PC-9 (cell line): ENCODE measurements at regions not wholly inside any gene's neighbourhood (a gene's known extent, or its start where the extent isn't known, plus 50 kb on each side); places are given as distances from the start of the nearest gene placed in this dataset.

ENCODE experiments used
- BruUV-seq: library from RNA; stranded (reverse); fragments of 400-500 nt; replicated peaks from 2 replicates; lab custom pipeline; 2021; lab: Mats Ljungman, UMichigan
- CTCF ChIA-PET: fragments of 300-600 bp; sonication (Branson Sonifier 250); formaldehyde crosslinking; loops from one replicate; lab custom pipeline; 2022; ENCODE audit warnings: antibody characterized with exemption; lab: Charles Lee
- POLR2A ChIA-PET: fragments of 300-600 bp; sonication (Branson Sonifier 250); formaldehyde crosslinking; loops from one replicate; lab custom pipeline; 2022; ENCODE audit warnings: antibody characterized with exemption; ENCODE audit not compliant: unreplicated experiment; lab: Charles Lee
- DNase-seq, 2 experiments: peaks; one replicate each; pipeline versions ENCODE4 v3.0.0 to v3.0.0-alpha.2; 2015 to 2022; ENCODE audit warnings: mixed read lengths in 1 of 2
- H2AFZ ChIP-seq: fragments of 200-600 bp; sonication (generic); 2 replicates; pipeline ENCODE4 v1.8.1; 2017; ENCODE audit warnings: antibody characterized with exemption
- H3F3A ChIP-seq: fragments of 200-600 bp; sonication (generic); 2 replicates; pipeline ENCODE4 v1.8.1; 2017; ENCODE audit warnings: antibody characterized with exemption, mild to moderate bottlenecking, low read depth; ENCODE audit not compliant: insufficient read depth
- H3K27ac ChIP-seq: fragments of 200-600 bp; sonication (generic); 2 replicates; pipeline ENCODE4 v1.6.1; 2016; ENCODE audit warnings: mixed run types
- H3K27me3 ChIP-seq: fragments of 200-600 bp; sonication (generic); 2 replicates; pipeline ENCODE4 v1.6.1; 2016; ENCODE audit warnings: low read depth, mixed run types; ENCODE audit not compliant: insufficient read depth
- H3K36me3 ChIP-seq: fragments of 200-600 bp; sonication (generic); 2 replicates; pipeline ENCODE4 v1.6.1; 2016; ENCODE audit warnings: low read depth, mixed run types
- H3K4me1 ChIP-seq: fragments of 200-600 bp; sonication (generic); replicated peaks from 2 replicates; pipeline ENCODE4 v1.6.1; 2016; ENCODE audit warnings: mixed run types; ENCODE audit not compliant: insufficient read depth
- H3K4me2 ChIP-seq: fragments of 200-600 bp; sonication (generic); 2 replicates; pipeline ENCODE4 v1.6.1; 2017; ENCODE audit warnings: mixed run types
- H3K4me3 ChIP-seq: fragments of 200-600 bp; sonication (generic); 2 replicates; pipeline ENCODE4 v1.6.1; 2016; ENCODE audit warnings: mixed run types
- H3K79me2 ChIP-seq: fragments of 200-600 bp; sonication (generic); 2 replicates; pipeline ENCODE4 v1.6.1; 2017; ENCODE audit warnings: low read depth, mixed run types
- H3K9me2 ChIP-seq: fragments of 200-600 bp; sonication (generic); 2 replicates; pipeline ENCODE4 v1.8.1; 2017; ENCODE audit warnings: mild to moderate bottlenecking; ENCODE audit not compliant: insufficient read depth
- H3K9me3 ChIP-seq: fragments of 200-600 bp; sonication (generic); 2 replicates; pipeline ENCODE4 v1.8.1; 2016; ENCODE audit warnings: low read depth; ENCODE audit not compliant: insufficient read depth
- H4K20me1 ChIP-seq: fragments of 200-600 bp; sonication (generic); 2 replicates; pipeline ENCODE4 v1.8.1; 2017; ENCODE audit not compliant: insufficient read depth
- EZH2 ChIP-seq: fragments of 200-600 bp; sonication (generic); IDR thresholded peaks from 2 replicates; pipeline ENCODE4 v1.8.0; 2017; ENCODE audit warnings: antibody characterized with exemption, low read depth
- intact Hi-C: fragments of 100-400 bp; cut with micrococcal nuclease; formaldehyde crosslinking; loops from one replicate; pipeline ENCODE4 v1.10.0; 2022; ENCODE audit not compliant: unreplicated experiment
- TF ChIP-seq, protein P1 (sequence below): fragments of 200-600 bp; sonication (generic); conservative IDR thresholded peaks from 2 replicates; pipeline ENCODE4 v1.6.1; 2017; ENCODE audit warnings: mixed run types, antibody characterized with exemption, mild to moderate bottlenecking, moderate library complexity

DNA sequence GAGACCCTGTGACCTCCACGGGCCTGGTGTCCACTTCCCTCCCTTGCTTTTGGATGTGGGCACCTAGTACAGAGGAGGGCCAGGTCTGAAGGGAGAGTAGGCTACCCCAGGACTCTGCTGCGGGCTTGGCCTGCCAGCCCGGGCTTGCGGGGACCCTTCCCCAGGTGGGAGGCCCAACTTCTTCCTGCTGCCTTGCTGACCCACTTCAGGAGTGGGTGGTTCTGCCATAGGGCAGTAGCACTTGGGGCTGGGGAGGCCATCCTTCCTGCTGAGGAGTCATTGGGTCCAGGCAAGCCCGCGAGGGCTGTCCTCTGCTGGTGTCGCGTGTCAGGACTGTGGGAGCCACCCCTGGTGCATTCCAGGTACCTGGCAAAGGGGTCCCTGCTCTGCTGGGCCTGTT is 1250.0 kb downstream of the BRD1 start:
- no TSS peak for BruUV-seq
- Histone ChIP-seq H3K4me2 (no peak overlapping the region), H4K20me1 (no peaks in the 10 kb centered on the region), H3K27ac (no peak overlapping the region), H3K9me2 (no peaks in the 10 kb centered on the region), H3F3A (no peaks in the 10 kb centered on the region), H2AFZ (no peak overlapping the region), H3K79me2 (no peaks in the 10 kb centered on the region), H3K27me3 (peaks cover 56% of the 10 kb centered on the region), H3K4me1 (no peaks in the 10 kb centered on the region), H3K36me3 (no peaks in the 10 kb centered on the region), H3K4me3 (no peak overlapping the region), H3K9me3 (no peaks in the 10 kb centered on the region)
- POLR2A ChIA-PET, result no interaction called here
- CTCF ChIA-PET, result no interaction called here
- no peak for TF ChIP-seq EZH2
- TF ChIP-seq, protein P1, sequence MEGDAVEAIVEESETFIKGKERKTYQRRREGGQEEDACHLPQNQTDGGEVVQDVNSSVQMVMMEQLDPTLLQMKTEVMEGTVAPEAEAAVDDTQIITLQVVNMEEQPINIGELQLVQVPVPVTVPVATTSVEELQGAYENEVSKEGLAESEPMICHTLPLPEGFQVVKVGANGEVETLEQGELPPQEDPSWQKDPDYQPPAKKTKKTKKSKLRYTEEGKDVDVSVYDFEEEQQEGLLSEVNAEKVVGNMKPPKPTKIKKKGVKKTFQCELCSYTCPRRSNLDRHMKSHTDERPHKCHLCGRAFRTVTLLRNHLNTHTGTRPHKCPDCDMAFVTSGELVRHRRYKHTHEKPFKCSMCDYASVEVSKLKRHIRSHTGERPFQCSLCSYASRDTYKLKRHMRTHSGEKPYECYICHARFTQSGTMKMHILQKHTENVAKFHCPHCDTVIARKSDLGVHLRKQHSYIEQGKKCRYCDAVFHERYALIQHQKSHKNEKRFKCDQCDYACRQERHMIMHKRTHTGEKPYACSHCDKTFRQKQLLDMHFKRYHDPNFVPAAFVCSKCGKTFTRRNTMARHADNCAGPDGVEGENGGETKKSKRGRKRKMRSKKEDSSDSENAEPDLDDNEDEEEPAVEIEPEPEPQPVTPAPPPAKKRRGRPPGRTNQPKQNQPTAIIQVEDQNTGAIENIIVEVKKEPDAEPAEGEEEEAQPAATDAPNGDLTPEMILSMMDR, result no peak
- intact Hi-C loops, result no loop called here
- DNase-seq, result no peak

GRCh38 chr22:48577014-48577690 is 1250.5 kb downstream of the BRD1 start:
- POLR2A ChIA-PET, result no interaction called here
- TF ChIP-seq, protein P1, result no peak
- TF ChIP-seq EZH2, result no peak
- H3K9me2 ChIP-seq, result no peaks in the 10 kb centered on the region
- H3K79me2 ChIP-seq, result no peaks in the 10 kb centered on the region
- no peaks in the 10 kb centered on the region for H3K4me1 ChIP-seq
- H3F3A ChIP-seq, result no peaks in the 10 kb centered on the region
- no TSS peak for BruUV-seq
- no peak for DNase-seq
- intact Hi-C loops, result no loop called here
- H3K4me2 ChIP-seq, result no peak overlapping the region
- no peaks in the 10 kb centered on the region for H3K9me3 ChIP-seq
- no peak overlapping the region for H2AFZ ChIP-seq
- no peaks in the 10 kb centered on the region for H4K20me1 ChIP-seq
- no peak overlapping the region for H3K27ac ChIP-seq
- peaks cover 55% of the 10 kb centered on the region for H3K27me3 ChIP-seq
- CTCF ChIA-PET, result no interaction called here
- H3K4me3 ChIP-seq, result no peak overlapping the region
- H3K36me3 ChIP-seq, result no peaks in the 10 kb centered on the region

GRCh38 chr22:48576333-48577013 is 1251.2 kb downstream of the BRD1 start:
- H2AFZ ChIP-seq, result no peak overlapping the region
- H3K9me2 ChIP-seq, result no peaks in the 10 kb centered on the region
- ChIA-PET CTCF (no interaction called here), POLR2A (no interaction called here)
- no TSS peak for BruUV-seq
- no peaks in the 10 kb centered on the region for H3F3A ChIP-seq
- H3K4me2 ChIP-seq, result no peak overlapping the region
- intact Hi-C loops, result no loop called here
- TF ChIP-seq EZH2, result no peak
- TF ChIP-seq, protein P1, result no peak
- no peaks in the 10 kb centered on the region for H3K79me2 ChIP-seq
- H3K4me1 ChIP-seq, result no peaks in the 10 kb centered on the region
- no peaks in the 10 kb centered on the region for H4K20me1 ChIP-seq
- peaks cover 48% of the 10 kb centered on the region for H3K27me3 ChIP-seq
- H3K9me3 ChIP-seq, result no peaks in the 10 kb centered on the region
- no peak overlapping the region for H3K27ac ChIP-seq
- H3K36me3 ChIP-seq, result no peaks in the 10 kb centered on the region
- no peak for DNase-seq
- H3K4me3 ChIP-seq, result no peak overlapping the region
